Fibroblast of peridontal ligament (primary cell): ENCODE measurements at regions not wholly inside any gene's neighbourhood (a gene's known extent, or its start where the extent isn't known, plus 50 kb on each side); places are given as distances from the start of the nearest gene placed in this dataset.
"Not testable (repeated sequence)": the region's sequence is repeated elsewhere in the genome, so short reads cannot be mapped to it uniquely, and the experiment has no call there.

Source experiments
- DNase-seq: peaks from one replicate; pipeline ENCODE4 v3.0.0-alpha.2; 2010; ENCODE audit errors: extremely low read depth

DNA sequence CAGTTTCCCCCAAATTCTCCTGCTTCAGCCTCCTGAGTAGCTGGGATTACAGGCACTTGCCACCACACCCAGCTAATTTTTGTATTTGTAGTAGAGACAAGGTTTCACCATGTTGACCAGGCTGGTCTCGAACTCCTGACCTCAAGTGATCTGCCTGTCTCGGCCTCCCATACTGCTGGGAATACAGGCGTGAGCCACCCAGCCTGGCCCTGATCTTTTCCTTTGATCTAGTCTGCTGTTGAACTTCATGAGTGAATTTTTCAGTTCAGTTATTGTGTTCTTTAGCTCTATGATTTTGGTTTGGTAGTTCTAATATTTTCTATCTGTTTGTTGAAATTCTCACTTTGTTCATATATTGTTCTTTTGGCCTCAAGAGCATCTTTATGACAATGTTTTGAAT is 83.4 kb upstream of the RAP2C start:
- DNase-seq = not testable (repeated sequence)

DNA sequence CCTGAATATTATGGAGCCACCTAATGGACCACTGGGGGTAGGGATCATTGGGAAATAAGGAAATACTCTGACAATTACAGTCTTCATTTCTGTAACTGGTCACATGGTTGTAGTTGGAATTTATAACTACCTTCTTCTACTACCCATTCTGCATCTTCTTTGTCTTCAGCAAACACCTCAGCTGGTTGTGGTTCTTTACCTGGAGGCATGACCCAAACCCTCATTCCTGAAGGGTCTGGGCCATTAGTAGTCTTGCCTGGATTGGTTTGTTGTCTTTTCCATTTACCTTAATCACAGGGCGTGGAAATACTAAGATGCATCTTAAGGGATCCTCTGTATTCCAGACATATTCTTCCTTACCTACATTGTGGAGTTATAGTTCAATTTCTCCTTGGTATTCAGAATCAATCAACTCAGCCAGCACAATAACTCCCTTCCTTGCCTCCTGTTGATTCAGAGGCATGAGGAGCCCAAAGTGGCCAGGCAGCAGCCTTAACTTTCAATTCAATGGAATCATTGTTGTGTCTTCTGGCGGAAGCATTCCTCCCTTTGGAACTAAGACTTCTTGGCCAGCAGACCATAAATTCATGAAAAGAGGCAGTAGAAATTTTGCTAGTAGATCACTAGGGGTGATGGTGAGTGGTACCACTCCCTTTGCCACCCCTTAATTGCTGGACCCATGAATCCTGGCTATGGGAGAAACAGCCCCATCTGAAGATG is 75.7 kb upstream of the RAP2C start:
- no peak for DNase-seq

DNA sequence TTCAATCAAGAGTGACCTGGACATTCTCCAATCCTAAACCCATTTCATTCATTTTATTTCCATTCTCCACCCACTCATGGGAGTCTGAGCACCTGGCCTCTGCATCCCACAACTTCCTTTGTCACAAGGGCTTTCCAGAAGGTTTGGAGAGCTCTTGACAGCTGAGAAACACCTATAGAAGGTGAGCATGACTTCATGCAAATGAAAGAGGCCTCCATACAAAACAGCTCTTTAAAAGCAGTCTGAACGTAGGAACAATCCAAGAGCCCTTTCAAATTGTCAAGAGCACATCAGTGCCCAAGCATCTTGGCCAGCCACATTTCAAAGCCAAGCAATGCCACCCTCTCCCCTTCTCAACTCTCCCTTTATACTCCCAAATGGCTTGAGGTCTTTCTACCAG is 74.9 kb upstream of the RAP2C start:
- DNase-seq = no peak

DNA sequence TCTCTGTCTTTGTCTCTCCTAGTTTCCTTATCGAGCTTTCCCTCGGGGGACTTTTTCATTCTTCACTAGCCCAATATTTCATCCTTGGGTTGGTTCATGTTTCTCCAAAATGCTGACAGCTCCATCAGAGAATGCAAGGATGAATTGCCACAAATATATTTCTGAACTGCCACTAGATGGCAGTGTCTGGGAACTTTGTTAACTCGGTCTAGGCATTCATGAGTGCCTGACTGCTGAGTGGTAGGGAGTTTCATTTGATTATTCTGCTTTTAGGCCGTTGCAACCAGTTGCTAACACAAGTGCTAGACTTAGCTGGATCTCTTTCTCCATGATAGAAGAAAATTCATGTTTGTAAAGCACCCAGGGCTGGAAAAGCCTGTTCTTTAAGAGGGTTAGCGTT is 73.5 kb upstream of the RAP2C start:
- DNase-seq = peak; percentile 69

DNA sequence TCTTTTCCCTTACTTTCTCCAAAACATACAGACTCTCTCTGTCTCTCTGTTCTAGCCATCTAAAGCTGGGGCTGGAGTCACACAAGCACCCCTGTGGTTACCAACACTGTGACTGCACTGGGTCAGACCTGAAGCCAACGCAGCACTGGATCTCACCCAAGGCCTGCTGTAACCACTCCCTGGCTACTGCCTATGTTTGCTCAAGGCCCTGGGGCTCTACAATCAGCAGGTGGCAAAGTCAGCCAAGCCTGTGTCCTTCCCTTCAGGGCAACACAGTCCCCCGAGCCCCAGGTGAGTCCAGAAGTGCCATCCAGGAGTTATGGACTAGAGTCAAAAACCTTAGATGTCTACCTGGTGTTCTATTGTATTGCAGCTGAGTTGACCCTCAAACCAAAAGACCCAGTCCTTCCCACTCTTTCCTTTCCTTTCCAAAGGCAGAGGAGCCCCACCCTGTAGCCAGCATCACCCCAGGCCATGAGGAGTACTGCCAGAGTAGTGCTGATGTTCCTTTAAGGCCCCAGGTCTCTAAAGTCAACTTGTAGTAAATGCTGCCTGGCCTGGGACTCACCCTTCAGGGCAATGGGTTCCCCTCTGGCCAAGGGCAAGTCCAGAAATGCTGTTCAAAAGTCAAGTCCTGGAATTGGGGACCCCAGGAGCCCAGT is 58.8 kb upstream of the RAP2C start:
- no peak for DNase-seq

DNA sequence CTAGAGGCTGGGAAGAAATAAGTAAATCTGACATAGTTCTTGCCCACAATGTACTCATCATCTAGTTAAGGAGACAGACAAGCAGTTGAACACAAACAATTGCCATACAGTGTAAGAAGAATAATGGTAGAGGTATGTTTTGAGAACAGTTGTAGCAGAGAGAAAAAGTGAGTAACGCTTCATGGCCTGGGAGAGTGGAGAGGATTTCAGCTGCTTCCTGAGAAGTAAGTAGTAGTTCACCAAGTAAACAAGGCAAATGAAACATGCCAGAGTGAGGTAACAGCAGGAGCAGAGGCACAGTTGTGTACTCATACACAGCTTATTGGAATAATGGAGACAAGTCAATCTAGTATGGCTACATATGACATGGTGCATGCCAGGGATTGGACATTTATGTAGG is 53.6 kb upstream of the RAP2C start:
- no peak for DNase-seq

DNA sequence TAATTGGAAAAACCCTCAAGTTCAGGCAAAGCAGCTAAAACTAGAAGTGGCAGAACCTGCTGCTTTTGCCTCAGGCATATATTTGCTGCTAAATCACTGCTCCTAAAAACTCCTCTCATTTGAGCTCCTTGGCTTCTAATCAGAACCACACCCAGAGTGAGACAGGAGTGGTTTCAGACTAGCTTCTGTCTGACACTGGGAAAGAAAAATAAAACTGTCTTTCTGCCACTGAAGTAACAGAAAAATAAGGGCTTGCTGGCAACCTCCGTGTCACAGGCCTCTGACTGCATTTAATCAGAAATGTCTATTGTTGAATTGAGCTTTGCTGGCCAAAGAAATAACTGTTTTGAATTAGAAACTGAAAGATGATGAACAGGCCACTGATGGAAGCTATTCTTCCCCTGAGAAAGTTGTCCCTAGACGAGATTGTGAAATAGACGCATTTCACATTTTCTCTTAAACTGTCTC is 52.1 kb upstream of the RAP2C start:
- DNase-seq = peak; percentile 31

DNA sequence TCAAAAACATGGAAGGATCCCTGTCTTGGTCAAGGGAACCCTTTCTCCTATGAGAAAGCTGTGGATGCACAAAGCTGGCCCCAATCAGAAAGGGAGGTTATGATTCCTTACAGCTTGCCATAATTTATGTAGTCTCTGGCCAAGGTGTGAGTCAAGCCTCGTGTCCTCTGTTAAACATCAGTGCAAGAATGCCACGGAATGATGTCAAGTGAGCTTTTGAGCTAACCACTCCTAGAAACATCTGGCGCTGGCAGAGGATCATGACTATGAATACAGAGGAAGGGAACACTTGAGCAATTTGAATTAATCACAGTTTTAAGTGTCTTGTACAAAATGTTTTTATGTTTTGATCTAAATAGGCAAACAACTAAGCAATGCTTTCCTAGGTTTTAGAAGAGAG is 51.5 kb upstream of the RAP2C start:
- DNase-seq = peak; percentile 94

DNA sequence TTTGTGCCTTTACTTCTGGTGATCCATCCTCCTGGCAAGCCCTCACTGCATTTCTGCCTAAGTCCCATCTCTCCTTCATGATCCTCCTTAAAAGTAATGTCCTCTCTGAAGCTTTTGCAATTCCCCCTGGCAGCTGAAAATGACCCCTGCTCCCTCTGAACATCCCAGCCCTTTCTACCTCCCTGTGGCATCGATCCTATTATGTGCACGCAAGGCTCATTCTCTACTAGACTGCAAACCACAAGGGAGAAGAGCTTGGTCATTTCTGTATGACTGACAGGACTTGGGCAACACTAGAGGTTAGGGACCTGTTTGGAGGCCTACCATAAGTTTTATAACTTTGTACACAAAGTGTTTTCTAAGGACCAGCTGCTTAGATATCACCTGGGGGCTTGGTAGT is 50.8 kb upstream of the RAP2C start:
- DNase-seq = no peak
